ENCODE measurements at regions not wholly inside any gene's neighbourhood (a gene's known extent, or its start where the extent isn't known, plus 50 kb on each side); places are given as distances from the start of the nearest gene placed in this dataset.
"Not testable (repeated sequence)": the region's sequence is repeated elsewhere in the genome, so short reads cannot be mapped to it uniquely, and the experiment has no call there.

DNA sequence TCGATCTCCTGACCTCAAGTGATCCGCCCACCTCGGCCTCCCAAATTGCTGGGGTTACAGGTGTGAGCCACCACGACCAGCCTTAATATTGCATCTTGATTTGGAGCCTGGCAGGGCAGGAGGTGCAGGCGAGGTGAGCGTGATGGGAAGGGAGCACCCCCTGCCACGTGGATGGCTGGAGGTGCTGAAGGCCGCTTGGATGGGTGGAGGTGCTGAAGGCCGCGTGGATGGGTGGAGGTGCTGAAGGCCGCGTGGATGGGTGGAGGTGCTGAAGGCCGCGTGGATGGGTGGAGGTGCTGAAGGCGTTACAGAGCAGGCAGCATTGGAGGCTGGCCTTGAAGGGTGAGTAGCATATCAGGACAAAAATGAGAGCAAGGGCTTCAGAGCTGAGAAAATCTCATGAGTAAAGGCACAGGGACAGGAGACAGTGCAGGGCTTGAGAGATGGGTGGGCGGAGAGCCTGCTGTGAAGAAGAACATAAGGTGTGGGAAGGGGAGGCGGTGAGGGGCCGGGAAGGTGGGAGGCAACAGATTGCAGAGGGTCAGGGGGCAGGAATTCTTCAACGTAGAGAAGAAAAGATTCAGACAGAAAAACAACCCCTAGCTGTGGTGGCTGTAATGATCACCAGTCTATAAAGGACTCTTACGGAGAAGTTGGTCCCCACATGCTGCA is 101.7 kb upstream of the SEC14L1 start:
- Histone ChIP-seq H3K36me3 (ENCODE audit: control insufficient read depth, insufficient read depth, low read length) (no peaks in the 10 kb centered on the region), H3K27me3 (ENCODE audit: control insufficient read depth, insufficient read depth, low read length) (peaks cover 32% of the 10 kb centered on the region), H3K4me3 (ENCODE audit: low read depth, low read length) (no peak overlapping the region)
- TF ChIP-seq CTCF (IDR thresholded peaks at IDR 0.05; ENCODE audit: insufficient read depth, low read length, poor library complexity, severe bottlenecking) = no peak
- no peak for DNase-seq (ENCODE audit: low read depth)

DNA sequence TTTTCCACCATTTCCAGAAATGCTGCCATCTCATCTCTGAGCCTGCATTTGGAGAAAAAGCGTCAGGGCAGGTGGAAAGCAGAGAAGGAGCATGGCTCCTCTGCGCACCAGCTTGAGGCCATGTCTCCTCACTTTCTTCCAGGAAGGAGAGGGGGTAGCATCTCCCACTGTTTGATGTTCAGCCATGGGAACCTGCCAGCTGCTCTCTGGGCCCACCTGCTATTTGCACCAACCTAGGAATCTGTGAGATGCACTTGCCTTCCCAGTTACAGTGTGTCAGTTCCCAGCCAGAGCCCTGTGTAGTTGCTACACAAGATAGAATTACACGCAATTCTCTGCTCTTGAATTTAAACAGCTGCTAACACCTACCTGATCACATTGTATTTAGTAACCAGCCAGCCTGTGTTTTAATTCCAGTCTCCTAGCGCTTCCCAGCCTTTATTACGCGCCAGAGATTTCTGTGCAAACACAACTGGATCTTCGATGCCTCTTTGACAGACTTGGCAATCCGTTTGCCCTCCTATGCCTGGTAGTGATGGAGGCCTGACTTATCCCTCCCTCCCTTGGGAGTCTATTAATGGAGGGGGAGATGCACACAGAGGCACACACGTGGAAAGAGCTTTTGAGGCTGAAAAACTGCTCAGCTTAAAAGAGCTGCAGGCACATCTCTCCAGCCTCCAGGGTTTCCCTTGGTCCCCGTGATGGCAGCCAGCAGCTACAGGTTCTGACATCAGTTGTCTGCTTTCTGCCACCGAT is 98.1 kb upstream of the SEC14L1 start:
- DNase-seq (ENCODE audit: low read depth) = no peak
- no peak for TF ChIP-seq CTCF (IDR thresholded peaks at IDR 0.05; ENCODE audit: insufficient read depth, low read length, poor library complexity, severe bottlenecking)
- H3K36me3 ChIP-seq (ENCODE audit: control insufficient read depth, insufficient read depth, low read length) = no peaks in the 10 kb centered on the region
- H3K27me3 ChIP-seq (ENCODE audit: control insufficient read depth, insufficient read depth, low read length) = peaks cover 6% of the 10 kb centered on the region
- H3K4me3 ChIP-seq (ENCODE audit: low read depth, low read length) = no peak overlapping the region

DNA sequence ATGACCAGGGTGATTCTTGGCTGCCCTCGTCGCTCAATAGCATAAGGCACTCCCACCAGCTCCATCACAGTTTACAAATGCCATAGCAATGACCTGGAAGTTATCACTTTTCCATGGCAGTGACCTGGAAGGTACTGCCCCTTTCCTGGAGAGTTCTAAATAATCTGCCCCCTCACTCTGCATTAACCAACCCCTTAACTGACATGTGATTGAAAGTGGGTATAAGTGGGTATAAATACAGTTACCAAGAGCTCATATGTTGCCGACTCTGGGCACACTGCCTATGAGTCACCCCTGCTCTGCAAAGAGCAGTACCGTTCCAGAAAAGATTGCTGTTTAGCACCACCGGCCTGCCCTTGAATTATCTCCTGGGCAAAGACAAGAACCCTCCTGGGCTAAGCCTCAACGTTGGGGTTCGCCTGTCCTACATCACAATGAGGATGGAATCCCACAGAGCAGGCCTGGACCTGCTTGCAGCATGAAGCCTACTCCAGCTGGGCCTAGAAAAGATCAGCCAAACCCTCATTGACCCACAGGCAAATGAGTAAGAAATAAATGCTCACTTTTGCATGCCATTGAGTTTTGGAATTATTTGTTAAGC is 95.2 kb upstream of the SEC14L1 start:
- DNase-seq (ENCODE audit: low read depth) = no peak

DNA sequence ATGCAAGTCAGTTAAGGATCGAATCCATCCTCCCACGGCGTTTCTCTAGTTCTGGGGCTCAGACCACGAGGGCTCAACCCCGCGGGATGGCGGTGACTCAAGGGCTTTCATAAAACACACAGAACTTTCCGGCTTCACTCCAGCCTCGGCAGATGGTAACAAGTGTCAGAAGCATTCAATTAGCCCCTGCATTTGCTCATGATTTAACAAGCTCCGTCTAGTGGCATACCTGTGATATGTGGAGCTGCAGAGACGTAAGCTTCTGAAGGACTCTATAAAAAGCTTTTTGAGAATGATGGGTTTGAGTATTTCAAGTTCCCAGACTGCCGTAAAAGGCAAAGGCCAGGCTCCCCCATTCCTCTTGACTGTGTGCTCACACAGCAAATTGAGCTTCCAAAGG is 91.3 kb upstream of the SEC14L1 start:
- peaks cover 42% of the 10 kb centered on the region for H3K27me3 ChIP-seq (ENCODE audit: control insufficient read depth, insufficient read depth, low read length)
- no peak for DNase-seq (ENCODE audit: low read depth)
- no peak for TF ChIP-seq CTCF (IDR thresholded peaks at IDR 0.05; ENCODE audit: insufficient read depth, low read length, poor library complexity, severe bottlenecking)
- H3K36me3 ChIP-seq (ENCODE audit: control insufficient read depth, insufficient read depth, low read length) = no peaks in the 10 kb centered on the region
- no peak overlapping the region for H3K4me3 ChIP-seq (ENCODE audit: low read depth, low read length)

More for the DNA sequence above, 95.2 kb upstream of the SEC14L1 start:
- TF ChIP-seq CTCF (IDR thresholded peaks at IDR 0.05; ENCODE audit: insufficient read depth, low read length, poor library complexity, severe bottlenecking) = no peak
- Histone ChIP-seq H3K36me3 (ENCODE audit: control insufficient read depth, insufficient read depth, low read length) (no peaks in the 10 kb centered on the region), H3K27me3 (ENCODE audit: control insufficient read depth, insufficient read depth, low read length) (peaks cover 16% of the 10 kb centered on the region), H3K4me3 (ENCODE audit: low read depth, low read length) (no peak overlapping the region)

- H3K4me3 ChIP-seq (ENCODE audit: low read depth, low read length); DNase-seq (ENCODE audit: low read depth); H3K36me3 ChIP-seq (ENCODE audit: control insufficient read depth, insufficient read depth, low read length): not testable (repeated sequence)
- peaks cover 49% of the 10 kb centered on the region for H3K27me3 ChIP-seq (ENCODE audit: control insufficient read depth, insufficient read depth, low read length)
Measured at GRCh38 chr17:77050901-77051300, 89.9 kb upstream of the SEC14L1 start.

- Histone ChIP-seq H3K36me3 (ENCODE audit: control insufficient read depth, insufficient read depth, low read length) (no peaks in the 10 kb centered on the region), H3K27me3 (ENCODE audit: control insufficient read depth, insufficient read depth, low read length) (peaks cover 48% of the 10 kb centered on the region), H3K4me3 (ENCODE audit: low read depth, low read length) (no peak overlapping the region)
- DNase-seq (ENCODE audit: low read depth) = no peak
- TF ChIP-seq CTCF (IDR thresholded peaks at IDR 0.05; ENCODE audit: insufficient read depth, low read length, poor library complexity, severe bottlenecking) = no peak
Measured at GRCh38 chr17:77054936-77055335, 85.8 kb upstream of the SEC14L1 start.

All from kidney epithelial cell (primary cell).